ENCODE measurements at regions not wholly inside any gene's neighbourhood (a gene's known extent, or its start where the extent isn't known, plus 50 kb on each side); places are given as distances from the start of the nearest gene placed in this dataset.

DNA sequence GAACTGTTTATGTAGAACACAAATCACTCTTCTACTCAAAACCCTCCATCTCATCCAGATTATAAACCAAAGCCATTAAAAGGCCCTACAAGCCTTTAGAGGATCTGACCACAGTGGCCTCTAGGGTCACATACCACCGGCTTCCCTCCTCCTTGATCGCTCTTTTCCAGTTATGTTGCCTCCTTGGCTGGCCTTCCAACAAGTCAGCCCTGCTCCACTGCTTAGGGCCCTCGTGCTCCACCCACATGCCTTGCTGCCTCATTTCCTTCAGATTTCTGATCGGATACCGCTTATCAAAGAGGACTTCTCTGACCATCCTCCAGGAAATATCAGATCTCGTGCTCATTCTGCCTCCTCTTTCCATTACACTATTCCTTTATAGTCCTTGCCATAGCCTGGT lies 139.4 kb upstream of the RAI14 start:
- Histone ChIP-seq H3K27me3 (no peaks in the 10 kb centered on the region), H3K4me1 (peaks cover 0 to 32% of the 10 kb centered on the region in 2 donors), H3K4me3 (no peak overlapping the region), H3K27ac (peak overlapping the region; percentile 81 to 85), H3K36me3 (no peaks in the 10 kb centered on the region), H3K9me3 (no peaks in the 10 kb centered on the region)
- TF ChIP-seq, protein P1, sequence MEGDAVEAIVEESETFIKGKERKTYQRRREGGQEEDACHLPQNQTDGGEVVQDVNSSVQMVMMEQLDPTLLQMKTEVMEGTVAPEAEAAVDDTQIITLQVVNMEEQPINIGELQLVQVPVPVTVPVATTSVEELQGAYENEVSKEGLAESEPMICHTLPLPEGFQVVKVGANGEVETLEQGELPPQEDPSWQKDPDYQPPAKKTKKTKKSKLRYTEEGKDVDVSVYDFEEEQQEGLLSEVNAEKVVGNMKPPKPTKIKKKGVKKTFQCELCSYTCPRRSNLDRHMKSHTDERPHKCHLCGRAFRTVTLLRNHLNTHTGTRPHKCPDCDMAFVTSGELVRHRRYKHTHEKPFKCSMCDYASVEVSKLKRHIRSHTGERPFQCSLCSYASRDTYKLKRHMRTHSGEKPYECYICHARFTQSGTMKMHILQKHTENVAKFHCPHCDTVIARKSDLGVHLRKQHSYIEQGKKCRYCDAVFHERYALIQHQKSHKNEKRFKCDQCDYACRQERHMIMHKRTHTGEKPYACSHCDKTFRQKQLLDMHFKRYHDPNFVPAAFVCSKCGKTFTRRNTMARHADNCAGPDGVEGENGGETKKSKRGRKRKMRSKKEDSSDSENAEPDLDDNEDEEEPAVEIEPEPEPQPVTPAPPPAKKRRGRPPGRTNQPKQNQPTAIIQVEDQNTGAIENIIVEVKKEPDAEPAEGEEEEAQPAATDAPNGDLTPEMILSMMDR (IDR thresholded peaks at IDR 0.05): no peak
- intact Hi-C loops (cut with DNase I): loop anchor here (2.0 kb wide), 1 partner anchor 14 kb away; no protein-coding TSS in a partner anchor
- no peak for DNase-seq (ENCODE audit: low spot score in 2 of 2)

- H3K36me3 ChIP-seq: no peaks in the 10 kb centered on the region
- H3K27ac ChIP-seq: peak overlapping the region; percentile 81 to 85
- H3K27me3 ChIP-seq: no peaks in the 10 kb centered on the region
- TF ChIP-seq, protein P1 (IDR thresholded peaks at IDR 0.05): no peak
- peaks cover 0 to 26% of the 10 kb centered on the region in 2 donors for H3K4me1 ChIP-seq
- DNase-seq (ENCODE audit: low spot score in 2 of 2): no peak
- no peak overlapping the region for H3K4me3 ChIP-seq
- intact Hi-C loops (cut with DNase I): loop anchor here (2.0 kb wide), 1 partner anchor 14 kb away; no protein-coding TSS in a partner anchor
- H3K9me3 ChIP-seq: no peaks in the 10 kb centered on the region
Measured at GRCh38 chr5:34517249-34517648, 138.9 kb upstream of the RAI14 start.

DNA sequence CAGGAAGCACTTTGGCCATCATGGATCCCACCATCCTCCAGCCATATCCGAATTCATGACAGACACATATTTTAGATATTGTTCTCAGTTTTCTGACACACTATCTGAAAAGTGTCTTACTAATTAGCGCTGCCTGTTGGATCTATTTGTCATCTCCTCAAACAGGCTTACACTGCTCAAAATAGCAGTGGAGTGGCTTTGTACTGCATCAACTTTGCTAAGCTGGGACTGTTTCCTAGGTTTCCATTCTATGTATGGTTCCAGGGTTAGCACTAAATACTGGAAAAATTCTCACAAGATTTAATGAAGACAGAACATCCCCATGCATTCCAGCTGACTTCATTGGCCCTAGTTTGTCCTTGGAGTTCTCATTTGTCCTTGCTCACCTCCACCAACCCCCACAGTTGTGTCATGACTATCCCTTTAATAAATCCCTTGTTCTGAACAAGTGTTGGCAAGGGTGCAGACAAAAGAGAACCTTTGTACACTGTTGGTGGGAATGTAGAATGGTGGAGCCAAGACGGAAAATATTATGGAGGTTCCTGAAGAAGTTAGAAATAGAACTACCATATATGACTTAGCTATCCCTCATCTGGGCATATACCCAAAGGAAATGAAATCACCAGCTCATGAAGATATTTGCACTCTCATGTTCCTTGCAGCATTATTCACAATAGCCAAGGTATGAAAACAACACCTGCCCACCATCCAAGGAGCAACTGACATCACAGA lies 136.5 kb upstream of the RAI14 start:
- TF ChIP-seq, protein P1 (IDR thresholded peaks at IDR 0.05): peak in 2 of 3 experiments; percentile 35 to 41
- Histone ChIP-seq H3K36me3 (no peaks in the 10 kb centered on the region), H3K9me3 (no peaks in the 10 kb centered on the region), H3K27ac (peak overlapping the region; percentile 81 to 85), H3K4me3 (no peak overlapping the region), H3K4me1 (peaks cover 0 to 30% of the 10 kb centered on the region in 2 donors), H3K27me3 (no peaks in the 10 kb centered on the region)
- peak in 1 of 2 donors; percentile 85 for DNase-seq (ENCODE audit: low spot score in 2 of 2)
- intact Hi-C loops (cut with DNase I): loop anchor here (1.0 to 5.0 kb wide), 3 partner anchors 32 to 318 kb away; partner anchors contain the start of gene TTC23L

DNA sequence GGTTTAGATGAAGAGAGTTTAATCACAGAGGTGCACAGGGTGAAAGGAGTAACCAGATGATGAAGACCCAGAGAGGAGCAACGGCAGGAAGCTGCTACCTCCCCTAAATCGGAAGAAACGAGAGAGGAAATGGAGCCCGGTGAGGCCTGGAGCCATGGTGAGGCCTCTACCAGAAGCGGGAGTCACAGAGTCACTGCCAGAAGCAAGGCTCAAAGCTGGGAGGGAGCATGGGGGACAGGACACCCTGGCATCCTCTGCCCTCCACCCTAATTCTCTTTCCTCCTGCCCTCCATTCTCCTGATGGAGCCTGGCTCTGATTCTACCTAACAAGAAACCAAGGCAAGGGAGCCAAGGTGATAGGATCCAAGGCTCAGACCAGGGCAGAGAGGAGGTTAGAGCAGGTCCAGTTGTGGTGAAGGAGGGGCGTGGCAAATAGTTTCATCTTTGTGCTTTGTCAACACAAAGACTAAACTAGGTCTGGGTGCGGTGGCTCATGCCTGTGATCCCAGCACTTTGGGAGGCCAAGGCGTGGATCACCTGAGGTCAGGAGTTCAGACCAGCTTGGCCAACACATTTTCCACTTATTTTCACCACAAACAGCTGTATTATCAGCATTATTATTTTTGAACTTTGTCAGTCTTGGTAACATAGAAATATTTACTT lies 134.4 kb upstream of the RAI14 start:
- DNase-seq (ENCODE audit: low spot score in 2 of 2): no peak
- Histone ChIP-seq H3K4me3 (no peak overlapping the region), H3K27me3 (no peaks in the 10 kb centered on the region), H3K36me3 (no peaks in the 10 kb centered on the region), H3K9me3 (no peaks in the 10 kb centered on the region), H3K27ac (peak overlapping the region; percentile 81 to 82), H3K4me1 (peaks cover 0 to 31% of the 10 kb centered on the region in 2 donors)
- TF ChIP-seq, protein P1 (IDR thresholded peaks at IDR 0.05): no peak
- intact Hi-C loops (cut with DNase I): loop anchor here (2.0 to 5.0 kb wide), 4 partner anchors 87 to 316 kb away; partner anchors contain the start of genes RAI14 and TTC23L

DNA sequence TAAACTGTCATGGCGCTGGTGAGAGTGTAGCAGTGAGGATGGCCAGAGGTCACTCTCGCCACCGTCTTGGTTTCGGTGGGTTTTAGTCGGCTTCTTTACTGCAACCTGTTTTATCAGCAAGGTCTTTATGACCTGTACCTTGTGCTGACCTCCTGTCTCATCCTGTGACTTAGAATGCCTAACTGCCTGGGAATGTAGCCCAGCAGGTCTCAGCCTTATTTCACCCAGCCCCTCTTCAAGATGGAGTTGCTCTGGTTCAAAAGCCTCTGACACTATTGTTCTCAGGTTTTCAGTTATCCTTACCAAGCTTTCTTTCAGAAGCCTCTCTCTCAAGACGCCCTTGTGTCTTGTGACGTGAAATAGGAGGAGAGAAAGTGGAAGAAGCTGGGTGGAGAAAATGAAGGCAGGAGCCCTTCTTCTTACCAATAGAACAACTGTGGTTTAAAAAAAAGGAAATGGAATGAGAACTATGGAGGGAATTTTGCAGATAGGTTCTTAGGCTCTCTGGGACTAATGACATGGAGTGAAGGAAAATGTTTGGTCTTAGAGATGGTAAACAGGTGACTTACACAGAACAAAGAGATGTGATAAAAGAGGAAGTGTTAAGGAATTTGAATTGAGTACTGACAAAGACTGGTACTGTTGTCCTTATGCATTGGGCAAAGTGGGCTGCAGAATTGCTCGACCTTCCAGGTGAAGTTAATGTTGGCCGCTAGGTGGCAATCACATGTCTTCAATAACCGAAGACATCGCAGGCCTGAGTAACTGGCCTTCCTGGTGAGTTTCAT lies 133.3 kb upstream of the RAI14 start:
- no peaks in the 10 kb centered on the region for H3K36me3 ChIP-seq
- DNase-seq (ENCODE audit: low spot score in 2 of 2): peak in 1 of 2 donors; percentile 89
- H3K9me3 ChIP-seq: no peaks in the 10 kb centered on the region
- peak overlapping the region; percentile 81 to 82 for H3K27ac ChIP-seq
- intact Hi-C loops (cut with DNase I): loop anchor here (1.0 to 5.0 kb wide), 5 partner anchors 86 to 376 kb away; partner anchors contain the start of genes RAI14 and TTC23L
- no peak overlapping the region for H3K4me3 ChIP-seq
- peaks cover 0 to 28% of the 10 kb centered on the region in 2 donors for H3K4me1 ChIP-seq
- no peaks in the 10 kb centered on the region for H3K27me3 ChIP-seq
- TF ChIP-seq, protein P1 (IDR thresholded peaks at IDR 0.05): peak; percentile 65 to 70 (median 68)

Data from ascending aorta (tissue), 2 donors.